ENCODE measurements at regions not wholly inside any gene's neighbourhood (a gene's known extent, or its start where the extent isn't known, plus 50 kb on each side); places are given as distances from the start of the nearest gene placed in this dataset.

- H3K27me3 ChIP-seq (ENCODE audit: low read length) = no peaks in the 10 kb centered on the region
- no peaks in the 10 kb centered on the region for H3K79me2 ChIP-seq (ENCODE audit: low read length)
- ChIA-PET POLR2A (ENCODE audit: unreplicated experiment) (no interaction called here), CTCF (interaction anchor here (0.6 kb wide), 1 partner anchor 792 kb away, joined by 3 read pairs; no protein-coding TSS in a partner anchor)
- H2AFZ ChIP-seq (ENCODE audit: low read length) = no peak overlapping the region
- no peaks in the 10 kb centered on the region for H3F3A ChIP-seq (ENCODE audit: low read length, unreplicated experiment)
- BruUV-seq (replicated peaks) = no TSS peak
- TF ChIP-seq EZH2 (IDR thresholded peaks at IDR 0.05; ENCODE audit: low read length, unreplicated experiment) = no peak
- no peak for TF ChIP-seq EZH2phosphoT487 (IDR thresholded peaks at IDR 0.05; ENCODE audit: borderline replicate concordance, low read length)
- TF ChIP-seq CTCF (conservative IDR thresholded peaks at IDR 0.05; ENCODE audit: low read depth, low read length) = peak; percentile 60; the same call in 1 of the 2 replicates
- no peak overlapping the region for H3K4me3 ChIP-seq (ENCODE audit: low read length)
- no peaks in the 10 kb centered on the region for H3K9me2 ChIP-seq (replicated peaks; ENCODE audit: low read length)
- H3K4me1 ChIP-seq (ENCODE audit: insufficient read depth, low read length) = no peaks in the 10 kb centered on the region
- H3K36me3 ChIP-seq (ENCODE audit: low read depth, low read length) = no peaks in the 10 kb centered on the region
- intact Hi-C loops (cut with micrococcal nuclease) = loop anchor here (1.0 to 10.0 kb wide), 2 partner anchors 95 to 208 kb away; no protein-coding TSS in a partner anchor
- no peak overlapping the region for H3K9ac ChIP-seq (ENCODE audit: low read length)
- no peak overlapping the region for H3K27ac ChIP-seq (ENCODE audit: low read length)
- peak; percentile 33; the same call in 1 of the 2 replicates for ATAC-seq
- H3K4me2 ChIP-seq (ENCODE audit: low read length) = no peak overlapping the region
- DNase-seq = peak; percentile 24
- no peaks in the 10 kb centered on the region for H4K20me1 ChIP-seq (ENCODE audit: low read length)
- no peaks in the 10 kb centered on the region for H3K9me3 ChIP-seq (ENCODE audit: low read length)
Observed at GRCh38 chr12:74849801-74850200, 312.2 kb downstream of the ATXN7L3B start.

GRCh38 chr12:74871817-74872216, 334.2 kb downstream of the ATXN7L3B start:
- no peak overlapping the region for H3K4me3 ChIP-seq (ENCODE audit: low read length)
- ATAC-seq (no peak), DNase-seq (no peak)
- CTCF ChIA-PET = no interaction called here
- no TSS peak for BruUV-seq (replicated peaks)
- no peaks in the 10 kb centered on the region for H4K20me1 ChIP-seq (ENCODE audit: low read length)
- intact Hi-C loops (cut with micrococcal nuclease) = no loop called here
- no peaks in the 10 kb centered on the region for H3K4me1 ChIP-seq (ENCODE audit: insufficient read depth, low read length)
- H2AFZ ChIP-seq (ENCODE audit: low read length) = no peak overlapping the region
- no peaks in the 10 kb centered on the region for H3F3A ChIP-seq (ENCODE audit: low read length, unreplicated experiment)
- no peaks in the 10 kb centered on the region for H3K36me3 ChIP-seq (ENCODE audit: low read depth, low read length)
- TF ChIP-seq EZH2phosphoT487 (IDR thresholded peaks at IDR 0.05; ENCODE audit: borderline replicate concordance, low read length) (no peak), EZH2 (IDR thresholded peaks at IDR 0.05; ENCODE audit: low read length, unreplicated experiment) (no peak), CTCF (conservative IDR thresholded peaks at IDR 0.05; ENCODE audit: low read depth, low read length) (no peak)
- H3K27me3 ChIP-seq (ENCODE audit: low read length) = no peaks in the 10 kb centered on the region
- no peaks in the 10 kb centered on the region for H3K9me2 ChIP-seq (replicated peaks; ENCODE audit: low read length)
- no peaks in the 10 kb centered on the region for H3K9me3 ChIP-seq (ENCODE audit: low read length)
- H3K27ac ChIP-seq (ENCODE audit: low read length) = no peak overlapping the region
- H3K9ac ChIP-seq (ENCODE audit: low read length) = no peak overlapping the region
- POLR2A ChIA-PET (ENCODE audit: unreplicated experiment) = no interaction called here
- no peak overlapping the region for H3K4me2 ChIP-seq (ENCODE audit: low read length)
- no peaks in the 10 kb centered on the region for H3K79me2 ChIP-seq (ENCODE audit: low read length)

GRCh38 chr12:74885775-74886174, 323.9 kb downstream of the KCNC2 start:
- intact Hi-C loops (cut with micrococcal nuclease) = no loop called here
- POLR2A ChIA-PET (ENCODE audit: unreplicated experiment) = no interaction called here
- Histone ChIP-seq H4K20me1 (ENCODE audit: low read length) (no peaks in the 10 kb centered on the region), H2AFZ (ENCODE audit: low read length) (no peak overlapping the region), H3K36me3 (ENCODE audit: low read depth, low read length) (no peaks in the 10 kb centered on the region), H3K27ac (ENCODE audit: low read length) (no peak overlapping the region), H3K9me3 (ENCODE audit: low read length) (no peaks in the 10 kb centered on the region), H3K9me2 (replicated peaks; ENCODE audit: low read length) (no peaks in the 10 kb centered on the region), H3K4me3 (ENCODE audit: low read length) (no peak overlapping the region), H3K4me1 (ENCODE audit: insufficient read depth, low read length) (peaks cover 26% of the 10 kb centered on the region), H3K79me2 (ENCODE audit: low read length) (no peaks in the 10 kb centered on the region), H3F3A (ENCODE audit: low read length, unreplicated experiment) (peaks cover 7% of the 10 kb centered on the region), H3K9ac (ENCODE audit: low read length) (no peak overlapping the region), H3K4me2 (ENCODE audit: low read length) (no peak overlapping the region), H3K27me3 (ENCODE audit: low read length) (no peaks in the 10 kb centered on the region)
- ATAC-seq (no peak), DNase-seq (no peak)
- CTCF ChIA-PET = no interaction called here
- BruUV-seq (replicated peaks) = no TSS peak
- TF ChIP-seq CTCF (conservative IDR thresholded peaks at IDR 0.05; ENCODE audit: low read depth, low read length) (no peak), EZH2 (IDR thresholded peaks at IDR 0.05; ENCODE audit: low read length, unreplicated experiment) (no peak), EZH2phosphoT487 (IDR thresholded peaks at IDR 0.05; ENCODE audit: borderline replicate concordance, low read length) (no peak)

Measured in PC-3 (cell line).